ENCODE measurements at regions not wholly inside any gene's neighbourhood (a gene's known extent, or its start where the extent isn't known, plus 50 kb on each side); places are given as distances from the start of the nearest gene placed in this dataset.
A peak's percentile ranks its signal among the peaks of the same experiment; 100 is the strongest.

GRCh38 chr20:57810511-57811373 is 100.9 kb upstream of the PMEPA1 start:
- TF ChIP-seq CTCF (IDR thresholded peaks at IDR 0.05; ENCODE audit: insufficient read depth, low read depth, low read length, missing control alignments): no peak
- peak; percentile 70 for DNase-seq (ENCODE audit: low read depth)
- no peak overlapping the region for H3K4me3 ChIP-seq (ENCODE audit: low read length)

GRCh38 chr20:57809661-57810172 is 99.9 kb upstream of the PMEPA1 start:
- TF ChIP-seq CTCF (IDR thresholded peaks at IDR 0.05; ENCODE audit: insufficient read depth, low read depth, low read length, missing control alignments): no peak
- H3K4me3 ChIP-seq (ENCODE audit: low read length): no peak overlapping the region
- peak; percentile 85 for DNase-seq (ENCODE audit: low read depth)

- H3K4me3 ChIP-seq (ENCODE audit: low read length): no peak overlapping the region
- TF ChIP-seq CTCF (IDR thresholded peaks at IDR 0.05; ENCODE audit: insufficient read depth, low read depth, low read length, missing control alignments): no peak
- DNase-seq (ENCODE audit: low read depth): no peak
Observed at GRCh38 chr20:57809149-57809548, 99.3 kb upstream of the PMEPA1 start.

- H3K4me3 ChIP-seq (ENCODE audit: low read length): no peak overlapping the region
- TF ChIP-seq CTCF (IDR thresholded peaks at IDR 0.05; ENCODE audit: insufficient read depth, low read depth, low read length, missing control alignments): no peak
Observed at GRCh38 chr20:57808264-57809070, 98.7 kb upstream of the PMEPA1 start.

GRCh38 chr20:57807401-57808263 is 97.8 kb upstream of the PMEPA1 start:
- no peak overlapping the region for H3K4me3 ChIP-seq (ENCODE audit: low read length)
- DNase-seq (ENCODE audit: low read depth): peak; percentile 61
- TF ChIP-seq CTCF (IDR thresholded peaks at IDR 0.05; ENCODE audit: insufficient read depth, low read depth, low read length, missing control alignments): no peak

More at GRCh38 chr20:57808264-57809070, 98.7 kb upstream of the PMEPA1 start:
- DNase-seq (ENCODE audit: low read depth): no peak

- no peak overlapping the region for H3K4me3 ChIP-seq (ENCODE audit: low read length)
- DNase-seq (ENCODE audit: low read depth): no peak
- no peak for TF ChIP-seq CTCF (IDR thresholded peaks at IDR 0.05; ENCODE audit: insufficient read depth, low read depth, low read length, missing control alignments)
Observed at GRCh38 chr20:57806975-57807374, 97.2 kb upstream of the PMEPA1 start.
